SK-N-SH (cell line): ENCODE measurements at regions not wholly inside any gene's neighbourhood (a gene's known extent, or its start where the extent isn't known, plus 50 kb on each side); places are given as distances from the start of the nearest gene placed in this dataset.

ENCODE experiments used
- ELF1 ChIP-seq: IDR thresholded peaks from 2 replicates; pipeline ENCODE4 v1.4.0; 2012
- MXI1 ChIP-seq: IDR thresholded peaks from 2 replicates; pipeline ENCODE4 v1.6.1; 2012; ENCODE audit warnings: mild to moderate bottlenecking, low read depth, low read length, improper control_type of control experiment
- RAD21 ChIP-seq: IDR thresholded peaks from 2 replicates; pipeline ENCODE4 v1.6.1; 2012; ENCODE audit warnings: mild to moderate bottlenecking, low read length
- TF ChIP-seq, protein P1 (sequence below): fragments of 200-600 bp; sonication (generic); IDR thresholded peaks from 2 replicates; pipeline ENCODE4 v1.6.1; 2017; ENCODE audit warnings: antibody characterized with exemption, mild to moderate bottlenecking, moderate library complexity

DNA sequence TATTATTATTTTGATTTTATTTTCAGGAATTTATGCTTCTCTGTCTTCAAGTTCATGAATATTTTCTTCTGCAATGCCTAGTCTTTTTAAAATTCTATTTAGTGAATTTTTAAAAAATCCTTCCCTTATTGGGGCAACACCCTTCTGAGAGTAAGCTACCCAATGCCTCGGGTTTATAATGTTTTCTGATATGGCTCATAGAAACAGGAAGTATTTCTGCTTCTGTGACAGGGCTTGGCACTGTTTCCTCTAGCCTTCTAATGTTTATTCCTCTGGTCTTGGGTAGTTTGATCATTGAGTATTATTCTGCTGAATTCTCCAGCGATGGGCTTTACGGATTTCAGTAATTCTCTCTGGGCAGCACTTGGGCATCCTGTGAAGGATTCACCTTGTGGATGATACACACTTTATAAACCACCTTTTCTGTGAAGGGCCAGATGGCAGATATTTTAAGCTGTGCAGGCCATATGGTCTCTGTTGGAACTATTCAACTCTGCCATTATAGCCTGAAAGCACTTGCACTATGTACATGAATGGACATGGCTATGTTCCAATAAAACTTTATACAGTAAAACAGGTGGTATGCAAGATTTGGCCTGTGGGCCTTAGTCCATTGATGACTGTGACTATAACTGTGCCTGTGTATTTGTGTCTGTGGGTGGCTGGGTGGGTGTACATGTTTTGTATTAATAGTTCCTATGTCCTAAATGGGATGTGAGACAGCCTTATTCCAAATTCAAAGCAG lies 95.9 kb upstream of the FAT1 start:
- TF ChIP-seq, protein P1, sequence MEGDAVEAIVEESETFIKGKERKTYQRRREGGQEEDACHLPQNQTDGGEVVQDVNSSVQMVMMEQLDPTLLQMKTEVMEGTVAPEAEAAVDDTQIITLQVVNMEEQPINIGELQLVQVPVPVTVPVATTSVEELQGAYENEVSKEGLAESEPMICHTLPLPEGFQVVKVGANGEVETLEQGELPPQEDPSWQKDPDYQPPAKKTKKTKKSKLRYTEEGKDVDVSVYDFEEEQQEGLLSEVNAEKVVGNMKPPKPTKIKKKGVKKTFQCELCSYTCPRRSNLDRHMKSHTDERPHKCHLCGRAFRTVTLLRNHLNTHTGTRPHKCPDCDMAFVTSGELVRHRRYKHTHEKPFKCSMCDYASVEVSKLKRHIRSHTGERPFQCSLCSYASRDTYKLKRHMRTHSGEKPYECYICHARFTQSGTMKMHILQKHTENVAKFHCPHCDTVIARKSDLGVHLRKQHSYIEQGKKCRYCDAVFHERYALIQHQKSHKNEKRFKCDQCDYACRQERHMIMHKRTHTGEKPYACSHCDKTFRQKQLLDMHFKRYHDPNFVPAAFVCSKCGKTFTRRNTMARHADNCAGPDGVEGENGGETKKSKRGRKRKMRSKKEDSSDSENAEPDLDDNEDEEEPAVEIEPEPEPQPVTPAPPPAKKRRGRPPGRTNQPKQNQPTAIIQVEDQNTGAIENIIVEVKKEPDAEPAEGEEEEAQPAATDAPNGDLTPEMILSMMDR: no peak
- TF ChIP-seq MXI1 (no peak), ELF1 (no peak), RAD21 (no peak)
